Stimulated activated CD4-positive, alpha-beta T cell treated with anti-CD3 and anti-CD28 coated beads, TNF-alpha, amount 100 ng/mL, for 24 hours (primary cell): ENCODE measurements at regions not wholly inside any gene's neighbourhood (a gene's known extent, or its start where the extent isn't known, plus 50 kb on each side); places are given as distances from the start of the nearest gene placed in this dataset.
"Not testable (repeated sequence)": the region's sequence is repeated elsewhere in the genome, so short reads cannot be mapped to it uniquely, and the experiment has no call there.

ENCODE experiments used
- DNase-seq, 3 experiments: peaks; one replicate each; pipeline ENCODE4 v3.0.0-alpha.2; 2020; ENCODE audit warnings: low read depth in 3 of 3

GRCh38 chr5:118478852-118479251 lies 509.5 kb downstream of the DTWD2 start:
- DNase-seq = no peak

- no peak for DNase-seq
Observed at GRCh38 chr5:118468085-118468484, 520.3 kb downstream of the DTWD2 start.

DNA sequence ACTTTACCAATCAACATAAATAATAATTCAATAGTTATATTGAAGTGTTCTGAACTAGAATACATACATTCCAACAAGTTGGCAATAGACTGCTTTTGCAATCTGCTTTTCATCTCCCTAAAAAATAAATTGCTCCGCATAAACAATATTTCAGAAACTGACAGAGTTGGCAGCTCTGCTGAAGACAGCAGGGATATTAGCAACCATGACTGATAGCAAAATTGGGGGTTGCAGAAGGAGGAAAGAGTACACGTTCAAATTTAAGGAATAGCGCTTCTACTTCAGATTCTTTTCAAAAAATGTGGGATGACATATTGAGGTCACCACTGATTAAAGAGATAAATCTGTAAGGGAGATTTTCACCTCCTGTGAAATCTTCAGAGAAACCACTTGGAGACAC lies 521.2 kb downstream of the DTWD2 start:
- DNase-seq = no peak

DNA sequence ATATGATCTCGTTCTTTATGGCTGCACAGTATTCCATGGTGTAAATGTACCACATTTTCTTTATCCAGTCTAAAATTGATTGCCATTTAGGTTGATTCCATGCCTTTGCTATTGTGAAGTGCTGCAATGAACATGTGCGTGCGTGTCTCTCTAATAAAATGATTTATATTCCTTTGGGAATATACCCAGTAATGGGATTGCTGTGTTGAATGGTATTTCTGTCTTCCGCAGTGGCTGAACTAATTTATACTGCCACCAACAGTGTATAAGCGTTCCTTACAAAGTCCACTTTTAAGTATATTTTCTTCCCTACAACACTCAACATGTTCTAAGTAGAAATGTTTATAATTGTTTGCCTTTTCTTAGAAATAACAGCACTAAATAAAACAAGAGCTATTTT lies 521.9 kb downstream of the DTWD2 start:
- no peak for DNase-seq

DNA sequence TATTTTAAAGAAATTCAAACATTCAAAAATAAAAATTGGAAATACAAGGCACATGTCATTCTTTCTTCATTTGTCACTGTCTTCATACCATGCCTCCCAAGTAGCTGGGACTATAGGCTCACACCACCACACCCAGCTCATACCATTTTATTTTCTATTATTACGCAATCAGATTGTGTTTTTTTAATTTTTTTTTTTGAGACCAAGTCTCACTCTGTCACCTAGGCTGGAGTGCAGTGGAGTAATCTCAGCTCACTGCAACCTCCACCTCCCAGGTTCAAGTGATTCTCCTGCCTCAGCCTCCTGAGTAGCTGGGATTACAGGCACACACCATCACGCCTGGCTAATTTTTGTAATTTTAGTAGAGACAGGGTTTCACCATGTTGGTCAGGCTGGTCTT lies 526.1 kb downstream of the DTWD2 start:
- DNase-seq = not testable (repeated sequence)

DNA sequence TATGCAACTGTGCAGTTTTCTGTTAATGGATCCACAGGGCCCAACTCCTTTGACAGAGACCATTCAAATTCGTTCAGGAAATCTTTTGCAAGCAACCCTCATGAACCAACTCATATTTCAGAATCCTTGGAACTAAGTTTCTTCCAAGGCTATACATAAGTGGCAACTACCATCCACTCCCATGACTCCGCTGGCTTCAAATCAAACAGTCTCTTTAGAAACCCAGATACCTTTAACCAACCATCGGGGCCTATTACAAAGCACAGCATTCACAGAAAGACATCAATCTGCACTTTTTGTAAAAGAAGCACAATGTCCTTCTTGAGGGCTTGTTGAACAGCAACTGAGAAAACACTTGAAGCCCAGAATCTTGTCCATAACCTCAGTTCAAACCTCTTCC lies 526.9 kb downstream of the DTWD2 start:
- no peak for DNase-seq

DNA sequence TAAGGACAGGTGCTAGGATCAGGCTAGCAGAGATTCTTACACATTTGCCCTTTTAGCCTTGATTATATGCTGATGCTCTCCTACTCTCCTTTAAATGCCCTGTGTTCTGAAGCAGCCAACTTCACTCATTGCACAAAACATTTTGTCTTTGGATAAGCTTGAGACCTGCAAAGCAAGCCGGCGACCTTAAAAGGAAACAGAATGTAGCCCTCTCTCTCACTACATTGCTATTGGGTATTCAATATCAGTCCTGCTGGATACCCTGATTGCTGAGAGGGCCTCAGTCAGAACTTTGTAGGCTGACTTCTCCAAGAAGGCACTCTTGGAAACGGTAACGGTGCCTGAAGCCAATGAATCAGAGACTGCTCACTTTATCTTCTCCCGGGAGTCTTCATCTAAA lies 528.9 kb downstream of the DTWD2 start:
- DNase-seq = no peak

DNA sequence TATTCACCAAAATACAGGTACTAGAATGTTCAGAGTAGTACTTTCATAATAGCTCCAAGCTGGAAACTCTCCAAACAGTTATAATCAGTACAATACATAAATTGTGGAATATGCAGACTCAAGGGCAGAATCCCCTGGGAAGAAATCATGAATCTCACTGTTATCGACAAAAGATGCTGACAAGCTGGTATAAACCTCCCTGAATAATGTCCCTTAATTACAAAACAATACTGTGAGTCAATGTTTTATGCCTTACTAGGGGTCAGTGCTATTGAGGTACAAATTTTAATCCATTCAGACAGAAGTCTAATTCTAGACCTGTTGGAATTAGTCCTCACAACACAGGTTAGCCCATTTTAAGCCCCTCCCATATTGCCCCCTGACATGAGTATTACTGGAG lies 532.3 kb downstream of the DTWD2 start:
- no peak for DNase-seq

- DNase-seq = no peak
Observed at GRCh38 chr5:118451697-118452247, 536.6 kb downstream of the DTWD2 start.

GRCh38 chr5:118450554-118451332 lies 537.6 kb downstream of the DTWD2 start:
- no peak for DNase-seq

DNA sequence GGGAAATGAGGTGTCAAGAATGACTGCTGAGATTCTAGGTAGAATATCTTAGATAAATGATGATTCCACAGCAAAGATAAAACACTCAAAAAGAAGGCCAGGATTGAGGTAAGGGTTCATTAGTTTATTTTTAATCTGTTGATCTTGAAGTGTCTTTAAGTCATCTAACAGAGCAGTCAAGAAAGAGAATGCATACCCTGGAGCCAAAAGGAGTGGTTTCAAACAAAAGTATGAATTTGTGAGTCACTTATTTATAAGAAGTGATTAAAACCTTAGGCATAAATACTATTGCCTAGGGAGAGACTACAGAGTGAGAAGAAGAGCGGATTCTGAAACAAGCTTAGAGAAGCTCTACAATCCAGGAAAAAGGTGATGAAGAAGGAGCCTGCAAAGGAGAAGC lies 541.0 kb downstream of the DTWD2 start:
- DNase-seq = no peak

DNA sequence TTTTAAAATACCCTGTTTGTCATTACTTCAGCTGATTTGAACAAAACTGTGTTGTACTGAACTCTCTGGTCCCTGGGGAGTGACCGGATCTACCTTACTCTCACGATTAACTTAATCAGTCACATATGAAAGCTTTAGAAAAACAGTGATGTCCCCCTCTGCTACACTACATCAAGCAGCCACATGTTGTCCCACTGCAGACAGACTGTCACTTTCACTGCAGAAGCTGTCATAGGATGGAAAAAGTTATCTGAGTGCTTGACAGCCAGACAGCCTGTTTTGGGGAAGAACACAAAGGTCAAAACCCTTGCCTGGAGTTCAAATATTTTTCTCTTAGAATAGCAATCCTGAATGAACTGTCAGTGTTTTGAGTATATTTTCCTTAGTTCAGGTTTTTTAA lies 546.4 kb downstream of the DTWD2 start:
- no peak for DNase-seq

DNA sequence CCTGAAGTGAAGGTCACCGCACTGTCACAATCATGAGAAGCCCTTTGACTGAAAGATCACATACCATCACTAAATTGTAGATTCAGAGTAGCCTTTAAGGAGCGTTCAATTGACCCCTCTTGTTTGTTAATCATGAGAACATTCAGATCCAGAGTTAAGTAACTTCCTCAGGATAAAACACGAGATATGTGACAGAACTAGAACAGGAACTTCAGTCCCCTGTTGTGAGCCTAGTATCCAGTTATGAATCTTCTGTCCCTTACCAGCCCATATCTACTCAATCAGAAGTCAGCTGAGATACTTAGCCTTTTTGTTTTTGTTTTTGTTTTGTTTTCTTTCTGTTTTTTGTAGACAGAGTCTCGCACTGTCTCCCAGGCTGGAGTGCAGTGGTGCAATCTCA lies 547.3 kb downstream of the DTWD2 start:
- no peak for DNase-seq

GRCh38 chr5:118440496-118440895 lies 547.9 kb downstream of the DTWD2 start:
- no peak for DNase-seq

DNA sequence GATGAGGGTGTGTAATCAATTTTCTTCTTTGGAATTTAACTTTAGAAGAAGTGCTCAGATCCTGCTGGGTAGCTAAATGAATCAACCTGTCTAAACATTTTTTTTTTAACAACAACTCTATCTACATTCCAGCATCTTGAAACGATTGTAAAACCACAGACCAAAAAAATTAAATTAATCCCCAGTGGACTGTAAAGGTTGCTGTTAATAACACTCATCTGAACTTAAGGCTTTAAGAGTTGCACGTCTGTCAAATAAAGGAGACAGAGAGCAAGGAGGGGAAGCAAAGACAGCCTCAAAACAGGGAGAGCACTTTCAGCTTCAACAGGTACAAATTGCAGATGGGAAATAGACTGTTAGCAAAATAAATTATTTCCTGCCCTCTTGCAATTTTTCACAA lies 548.5 kb downstream of the DTWD2 start:
- no peak for DNase-seq

DNA sequence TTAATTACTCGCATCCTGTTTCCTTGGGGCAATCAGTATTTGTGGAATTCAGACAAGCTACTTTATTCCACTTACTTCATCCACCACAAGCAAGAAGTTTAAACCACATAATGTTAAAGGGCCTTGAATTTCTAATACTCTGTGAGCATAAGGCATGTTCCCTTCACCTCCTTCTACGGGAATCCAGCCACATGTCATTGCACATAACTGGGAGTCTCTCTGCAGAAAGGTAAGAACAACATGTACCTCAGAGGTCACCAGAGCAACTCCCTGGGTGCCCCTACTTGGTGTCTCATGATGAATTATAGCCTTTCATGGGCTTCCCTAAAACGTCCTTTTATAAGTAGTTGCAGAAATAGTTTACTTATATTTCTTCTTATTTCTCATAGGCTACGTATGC lies 553.2 kb downstream of the DTWD2 start:
- no peak for DNase-seq

DNA sequence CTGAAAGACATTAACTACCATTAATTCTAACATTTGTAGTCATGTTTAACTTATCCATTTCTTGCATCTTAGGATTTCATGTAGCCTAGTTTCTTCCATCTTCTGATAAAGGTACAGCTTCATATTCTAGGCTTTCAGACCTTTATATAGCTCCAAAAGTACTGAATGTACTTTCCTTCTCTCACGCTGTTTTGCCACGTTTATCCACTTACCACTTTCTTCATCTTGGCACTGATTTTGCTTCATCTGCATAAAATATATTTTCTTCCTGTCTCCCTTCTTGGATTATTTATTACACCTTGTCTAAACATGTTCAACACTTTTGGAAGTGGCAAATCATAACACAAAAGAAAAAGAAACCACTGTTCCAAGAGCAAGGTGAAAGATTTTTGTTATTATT lies 553.8 kb downstream of the DTWD2 start:
- DNase-seq = no peak

DNA sequence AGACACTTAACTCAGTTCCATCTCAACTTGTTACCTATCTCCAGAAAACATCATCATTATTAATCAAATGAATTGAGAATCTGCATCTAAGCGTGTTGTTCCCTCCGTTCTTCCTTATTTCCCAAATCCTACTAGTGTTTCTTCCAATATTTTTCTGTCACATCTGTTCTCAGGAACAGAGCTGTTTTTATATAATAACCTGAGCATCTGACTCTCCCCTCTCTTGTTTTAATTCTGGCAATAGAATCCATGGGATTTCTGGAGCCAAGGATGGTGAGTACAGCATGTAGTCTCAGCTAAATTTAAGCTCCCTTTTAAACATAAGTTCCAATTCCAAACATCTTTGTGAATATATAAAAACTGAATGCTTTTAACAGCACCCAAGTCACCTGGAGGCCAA lies 558.3 kb downstream of the DTWD2 start:
- no peak for DNase-seq

DNA sequence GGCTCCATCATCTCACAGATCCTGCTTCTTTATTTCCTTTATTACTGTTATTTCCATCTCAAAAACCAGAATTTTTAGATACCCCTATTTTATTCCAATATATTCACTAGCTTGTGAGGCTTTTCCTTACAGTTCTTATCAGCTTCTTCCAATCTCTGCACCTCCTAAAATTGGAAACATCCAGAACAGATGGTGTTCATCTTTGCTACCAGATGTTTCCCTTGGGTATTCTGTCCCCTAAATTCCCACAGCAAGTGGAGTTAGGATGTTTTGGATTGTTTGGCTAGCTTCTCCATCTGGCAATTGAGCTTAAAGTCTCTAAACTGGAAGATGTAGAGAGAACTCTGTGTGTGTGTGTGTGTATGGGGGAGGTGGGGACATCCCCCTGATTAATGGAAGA lies 580.4 kb downstream of the DTWD2 start:
- no peak for DNase-seq

- no peak for DNase-seq
Observed at GRCh38 chr5:118405650-118406061, 582.7 kb downstream of the DTWD2 start.

GRCh38 chr5:118397236-118397635 lies 591.1 kb downstream of the DTWD2 start:
- no peak for DNase-seq

GRCh38 chr5:118392491-118392890 lies 595.9 kb downstream of the DTWD2 start:
- no peak for DNase-seq

DNA sequence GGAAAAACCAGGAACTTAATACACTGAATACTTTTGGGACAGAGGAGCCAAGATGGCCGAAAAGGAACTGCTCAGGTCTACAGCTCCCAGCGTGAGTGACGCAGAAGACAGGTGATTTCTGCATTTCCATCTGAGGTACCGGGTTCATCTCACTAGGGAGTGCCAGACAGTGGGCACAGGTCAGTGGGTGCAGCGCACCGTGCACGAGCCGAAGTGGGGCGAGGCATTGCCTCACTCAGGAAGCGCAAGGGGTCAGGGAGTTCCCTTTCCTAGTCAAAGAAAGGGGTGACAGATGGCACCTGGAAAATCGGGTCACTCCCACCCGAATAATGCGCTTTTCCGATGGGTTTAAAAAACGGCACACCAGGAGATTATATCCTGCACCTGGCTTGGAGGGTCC lies 605.4 kb downstream of the DTWD2 start:
- not testable (repeated sequence) for DNase-seq

GRCh38 chr5:118379470-118379869 lies 608.9 kb downstream of the DTWD2 start:
- no peak for DNase-seq
